HTR-8/SVneo (cell line): ENCODE measurements at regions not wholly inside any gene's neighbourhood (a gene's known extent, or its start where the extent isn't known, plus 50 kb on each side); places are given as distances from the start of the nearest gene placed in this dataset.

Experiments used
- DNase-seq: peaks from one replicate; pipeline ENCODE4 v3.0.0; 2011; ENCODE audit warnings: low spot score, mixed read lengths; ENCODE audit not compliant: insufficient read length
- FAIRE-seq: peaks from 2 replicates; lab custom pipeline; 2011; peaks lifted over from hg19 to GRCh38; lab: Jason Lieb, UNC

- DNase-seq (no peak), FAIRE-seq (no peak)
These were observed 117.6 kb upstream of the PCDH18 start for GRCh38 chr4:137649711-137650450.

- FAIRE-seq (peak; percentile 23), DNase-seq (no peak)
These were observed 116.2 kb upstream of the PCDH18 start for GRCh38 chr4:137648531-137648930.

- FAIRE-seq = no peak
These were observed 115.1 kb upstream of the PCDH18 start for GRCh38 chr4:137647375-137647774.

GRCh38 chr4:137644201-137644600 lies 111.9 kb upstream of the PCDH18 start:
- DNase-seq (no peak), FAIRE-seq (no peak)

More at GRCh38 chr4:137647375-137647774, 115.1 kb upstream of the PCDH18 start:
- DNase-seq = no peak

- FAIRE-seq = no peak
- no peak for DNase-seq
These were observed 109.2 kb upstream of the PCDH18 start for GRCh38 chr4:137641544-137641943.

GRCh38 chr4:137640838-137641158 lies 108.5 kb upstream of the PCDH18 start:
- FAIRE-seq (no peak), DNase-seq (no peak)

- FAIRE-seq (no peak), DNase-seq (no peak)
These were observed 108.0 kb upstream of the PCDH18 start for GRCh38 chr4:137640156-137640837.

GRCh38 chr4:137638934-137639333 lies 106.6 kb upstream of the PCDH18 start:
- DNase-seq (no peak), FAIRE-seq (no peak)

GRCh38 chr4:137635601-137636000 lies 103.3 kb upstream of the PCDH18 start:
- FAIRE-seq = no peak
- DNase-seq = no peak

GRCh38 chr4:137635108-137635507 lies 102.8 kb upstream of the PCDH18 start:
- no peak for FAIRE-seq
- no peak for DNase-seq

GRCh38 chr4:137632842-137633241 lies 100.5 kb upstream of the PCDH18 start:
- no peak for DNase-seq

GRCh38 chr4:137631605-137632004 lies 99.3 kb upstream of the PCDH18 start:
- FAIRE-seq (no peak), DNase-seq (no peak)

More at GRCh38 chr4:137632842-137633241, 100.5 kb upstream of the PCDH18 start:
- no peak for FAIRE-seq

GRCh38 chr4:137630252-137630651 lies 98.0 kb upstream of the PCDH18 start:
- FAIRE-seq = no peak
- DNase-seq = no peak

GRCh38 chr4:137627739-137628460 lies 95.6 kb upstream of the PCDH18 start:
- FAIRE-seq = no peak
- no peak for DNase-seq

- FAIRE-seq = no peak
- no peak for DNase-seq
These were observed 94.8 kb upstream of the PCDH18 start for GRCh38 chr4:137626942-137627738.

- DNase-seq (no peak), FAIRE-seq (no peak)
These were observed 90.7 kb upstream of the PCDH18 start for GRCh38 chr4:137623013-137623412.

GRCh38 chr4:137621056-137621455 lies 88.8 kb upstream of the PCDH18 start:
- DNase-seq (no peak), FAIRE-seq (no peak)

GRCh38 chr4:137614491-137614890 lies 82.2 kb upstream of the PCDH18 start:
- no peak for DNase-seq
- FAIRE-seq = no peak

GRCh38 chr4:137611998-137612700 lies 79.9 kb upstream of the PCDH18 start:
- DNase-seq = no peak
- FAIRE-seq = no peak

- DNase-seq = no peak
- FAIRE-seq = peak; percentile 13
These were observed 78.7 kb upstream of the PCDH18 start for GRCh38 chr4:137610960-137611359.
